ENCODE measurements at regions not wholly inside any gene's neighbourhood (a gene's known extent, or its start where the extent isn't known, plus 50 kb on each side); places are given as distances from the start of the nearest gene placed in this dataset.

DNA sequence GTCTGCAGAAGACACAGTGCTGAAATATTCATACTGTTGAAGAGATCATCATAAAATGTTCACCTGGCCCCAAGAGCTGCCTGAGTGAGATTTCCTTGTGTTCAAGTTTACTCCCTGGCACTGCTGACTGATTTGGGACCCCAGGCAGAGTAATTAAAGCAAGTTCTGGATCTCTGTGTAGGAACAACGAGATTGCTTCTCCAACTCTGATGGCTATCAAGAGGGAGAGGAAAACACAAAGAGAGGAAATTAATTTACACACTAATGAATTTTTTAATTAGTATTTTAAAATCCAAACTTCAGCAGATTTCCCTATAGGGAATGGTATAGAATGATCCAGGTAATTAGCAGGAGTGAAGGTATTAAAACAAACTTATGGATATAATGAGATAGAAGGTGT, 711.8 kb downstream of the DCDC2C start:
- H3K27me3 ChIP-seq (ENCODE audit: insufficient read depth, low read depth, severe bottlenecking): no peaks in the 10 kb centered on the region
- H3K4me3 ChIP-seq (ENCODE audit: low read depth, low read length): no peak overlapping the region
- H3K27ac ChIP-seq: no peak overlapping the region
- peaks cover 3% of the 10 kb centered on the region for H3K9me3 ChIP-seq (ENCODE audit: severe bottlenecking)
- TF ChIP-seq, protein P1, sequence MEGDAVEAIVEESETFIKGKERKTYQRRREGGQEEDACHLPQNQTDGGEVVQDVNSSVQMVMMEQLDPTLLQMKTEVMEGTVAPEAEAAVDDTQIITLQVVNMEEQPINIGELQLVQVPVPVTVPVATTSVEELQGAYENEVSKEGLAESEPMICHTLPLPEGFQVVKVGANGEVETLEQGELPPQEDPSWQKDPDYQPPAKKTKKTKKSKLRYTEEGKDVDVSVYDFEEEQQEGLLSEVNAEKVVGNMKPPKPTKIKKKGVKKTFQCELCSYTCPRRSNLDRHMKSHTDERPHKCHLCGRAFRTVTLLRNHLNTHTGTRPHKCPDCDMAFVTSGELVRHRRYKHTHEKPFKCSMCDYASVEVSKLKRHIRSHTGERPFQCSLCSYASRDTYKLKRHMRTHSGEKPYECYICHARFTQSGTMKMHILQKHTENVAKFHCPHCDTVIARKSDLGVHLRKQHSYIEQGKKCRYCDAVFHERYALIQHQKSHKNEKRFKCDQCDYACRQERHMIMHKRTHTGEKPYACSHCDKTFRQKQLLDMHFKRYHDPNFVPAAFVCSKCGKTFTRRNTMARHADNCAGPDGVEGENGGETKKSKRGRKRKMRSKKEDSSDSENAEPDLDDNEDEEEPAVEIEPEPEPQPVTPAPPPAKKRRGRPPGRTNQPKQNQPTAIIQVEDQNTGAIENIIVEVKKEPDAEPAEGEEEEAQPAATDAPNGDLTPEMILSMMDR (IDR thresholded peaks at IDR 0.05; ENCODE audit: low read depth, low read length): no peak
- no peaks in the 10 kb centered on the region for H3K36me3 ChIP-seq
- DNase-seq: no peak

DNA sequence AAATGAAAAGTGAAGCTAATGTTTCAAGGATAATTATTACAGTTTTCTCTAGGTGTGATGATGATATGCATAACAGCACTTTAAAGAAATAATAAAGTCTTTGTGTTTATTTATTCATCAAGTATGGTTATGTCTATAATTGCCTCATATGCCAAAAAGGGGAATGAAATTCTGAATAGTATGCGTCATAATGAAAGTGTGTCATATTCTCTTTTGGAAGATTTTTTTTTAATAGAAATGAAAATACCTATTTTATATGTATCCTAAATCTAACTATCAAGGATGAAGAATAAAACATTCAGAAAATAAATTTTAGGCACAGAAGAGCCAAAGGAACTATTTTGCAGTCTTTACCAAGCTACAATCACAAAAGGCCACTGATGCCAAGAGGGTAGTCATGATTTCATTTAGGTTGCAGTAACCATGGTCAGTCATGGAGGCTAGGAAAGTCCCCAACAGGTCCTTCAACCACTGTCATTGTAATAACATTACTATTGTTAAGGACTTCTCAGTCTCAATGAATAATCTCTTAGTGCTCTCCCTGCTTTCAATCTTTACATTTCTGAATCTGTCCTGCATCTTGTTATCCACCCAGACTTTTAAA, 712.5 kb downstream of the DCDC2C start:
- Histone ChIP-seq H3K9me3 (ENCODE audit: severe bottlenecking) (peaks cover 3% of the 10 kb centered on the region), H3K27ac (no peak overlapping the region), H3K4me3 (ENCODE audit: low read depth, low read length) (no peak overlapping the region), H3K36me3 (no peaks in the 10 kb centered on the region), H3K27me3 (ENCODE audit: insufficient read depth, low read depth, severe bottlenecking) (no peaks in the 10 kb centered on the region)
- TF ChIP-seq, protein P1 (IDR thresholded peaks at IDR 0.05; ENCODE audit: low read depth, low read length): no peak
- DNase-seq: no peak

DNA sequence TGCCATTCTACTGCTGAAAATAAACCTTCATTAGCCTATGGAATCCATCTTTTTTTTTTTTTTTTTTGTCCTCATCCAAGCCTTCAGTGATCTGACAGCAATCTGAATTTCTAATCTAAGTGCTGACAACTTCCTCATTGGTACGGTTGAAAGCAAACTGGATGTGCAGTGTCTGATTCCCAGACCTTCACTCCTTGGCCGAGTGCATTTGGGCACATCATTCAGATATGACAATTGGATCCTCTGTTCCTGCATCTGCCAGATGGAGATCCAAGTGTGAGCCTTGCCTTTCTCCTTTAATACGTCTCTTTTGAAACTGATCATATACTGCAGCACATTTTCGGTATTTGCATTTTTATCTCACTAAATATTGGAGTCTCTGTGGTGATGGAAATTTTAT, 713.1 kb downstream of the DCDC2C start:
- Histone ChIP-seq H3K9me3 (ENCODE audit: severe bottlenecking) (peaks cover 3% of the 10 kb centered on the region), H3K27ac (no peak overlapping the region), H3K4me3 (ENCODE audit: low read depth, low read length) (no peak overlapping the region), H3K36me3 (no peaks in the 10 kb centered on the region), H3K27me3 (ENCODE audit: insufficient read depth, low read depth, severe bottlenecking) (no peaks in the 10 kb centered on the region)
- TF ChIP-seq, protein P1 (IDR thresholded peaks at IDR 0.05; ENCODE audit: low read depth, low read length): no peak
- no peak for DNase-seq

DNA sequence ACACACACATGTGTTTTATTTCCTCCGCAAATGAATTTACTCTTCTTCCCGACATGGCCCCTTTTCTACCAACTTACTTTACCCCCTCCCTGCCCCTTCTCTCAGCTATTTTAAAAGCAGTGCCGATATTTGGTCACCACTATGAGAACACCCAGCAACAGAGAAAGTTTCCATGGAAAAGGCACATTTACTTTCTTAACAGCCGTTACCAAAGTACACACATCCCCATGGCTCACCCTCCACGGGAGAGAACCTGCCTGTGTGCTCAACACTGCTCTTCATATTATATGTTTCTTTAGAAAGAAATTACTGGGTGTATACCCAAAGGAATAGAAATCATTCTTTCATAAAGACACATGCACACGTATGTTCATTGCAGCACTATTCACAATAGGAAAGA, 714.4 kb downstream of the DCDC2C start:
- no peak for DNase-seq
- Histone ChIP-seq H3K4me3 (ENCODE audit: low read depth, low read length) (no peak overlapping the region), H3K27ac (no peak overlapping the region), H3K9me3 (ENCODE audit: severe bottlenecking) (peaks cover 3% of the 10 kb centered on the region), H3K27me3 (ENCODE audit: insufficient read depth, low read depth, severe bottlenecking) (no peaks in the 10 kb centered on the region), H3K36me3 (no peaks in the 10 kb centered on the region)
- TF ChIP-seq, protein P1 (IDR thresholded peaks at IDR 0.05; ENCODE audit: low read depth, low read length): no peak

DNA sequence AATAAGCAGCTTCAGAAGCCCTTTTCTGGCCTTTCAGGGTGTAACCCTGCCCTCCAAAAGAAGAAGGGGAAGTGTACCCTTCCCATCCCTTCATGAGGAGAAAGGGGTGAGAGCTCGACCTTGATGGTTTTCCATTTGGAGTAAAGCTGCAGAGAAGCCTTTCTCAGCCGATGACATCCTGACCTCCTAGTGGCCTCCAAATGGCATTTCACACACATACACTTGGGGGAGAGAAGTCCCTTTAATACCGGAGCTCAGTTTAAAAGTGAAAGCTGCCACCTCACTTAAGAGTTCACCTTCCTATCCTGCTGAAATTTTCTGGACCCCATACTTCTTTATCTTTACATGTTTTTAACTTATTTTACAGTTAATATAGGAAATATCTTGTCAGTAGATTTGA, 716.7 kb downstream of the DCDC2C start:
- H3K27ac ChIP-seq: no peak overlapping the region

More for the DNA sequence above, 716.7 kb downstream of the DCDC2C start:
- Histone ChIP-seq H3K36me3 (no peaks in the 10 kb centered on the region), H3K4me3 (ENCODE audit: low read depth, low read length) (no peak overlapping the region), H3K27me3 (ENCODE audit: insufficient read depth, low read depth, severe bottlenecking) (no peaks in the 10 kb centered on the region), H3K9me3 (ENCODE audit: severe bottlenecking) (peaks cover 3% of the 10 kb centered on the region)
- TF ChIP-seq, protein P1 (IDR thresholded peaks at IDR 0.05; ENCODE audit: low read depth, low read length): no peak
- DNase-seq: no peak

All from WERI-Rb-1 (cell line).